Epithelial cell of esophagus (primary cell): ENCODE measurements at regions not wholly inside any gene's neighbourhood (a gene's known extent, or its start where the extent isn't known, plus 50 kb on each side); places are given as distances from the start of the nearest gene placed in this dataset.

Experiments used
- DNase-seq: peaks from one replicate; pipeline ENCODE4 v3.0.0; 2010; ENCODE audit warnings: low read depth
- H3K4me3 ChIP-seq: 2 replicates; pipeline ENCODE4 v1.5.1; 2011; ENCODE audit warnings: mild to moderate bottlenecking, low read length, control low read depth
- CTCF ChIP-seq: IDR thresholded peaks from 2 replicates; pipeline ENCODE4 v1.5.1; 2011; ENCODE audit warnings: low read depth, mild to moderate bottlenecking, low read length, control low read depth, inconsistent platforms; ENCODE audit not compliant: insufficient read depth; ENCODE audit errors: missing control alignments

DNA sequence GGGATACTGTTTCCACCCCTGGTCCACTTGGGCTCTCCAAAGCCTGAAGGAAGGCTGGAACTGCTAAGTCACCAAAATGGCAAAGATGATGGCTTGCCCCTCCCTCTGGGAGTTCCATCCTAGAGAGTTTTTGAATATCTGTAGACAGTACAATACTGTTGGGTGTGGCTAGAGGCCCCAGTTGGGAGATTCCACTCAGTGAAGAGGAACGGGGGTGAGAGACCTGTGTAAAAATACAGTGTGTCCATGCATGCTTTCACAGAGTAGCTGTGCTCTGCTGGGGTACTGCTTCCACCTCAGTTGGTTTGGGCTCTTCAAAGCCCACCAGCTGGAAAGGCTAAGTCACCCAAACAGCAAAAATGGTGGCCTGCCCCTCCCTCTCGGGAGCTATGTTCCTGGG, 109.8 kb upstream of the APOOL start:
- no peak overlapping the region for H3K4me3 ChIP-seq
- DNase-seq = no peak
- TF ChIP-seq CTCF = no peak

- no peak overlapping the region for H3K4me3 ChIP-seq
- DNase-seq = peak; percentile 2
- TF ChIP-seq CTCF = peak; percentile 16
These were observed 96.2 kb upstream of the APOOL start for GRCh38 chrX:84907324-84907968.

DNA sequence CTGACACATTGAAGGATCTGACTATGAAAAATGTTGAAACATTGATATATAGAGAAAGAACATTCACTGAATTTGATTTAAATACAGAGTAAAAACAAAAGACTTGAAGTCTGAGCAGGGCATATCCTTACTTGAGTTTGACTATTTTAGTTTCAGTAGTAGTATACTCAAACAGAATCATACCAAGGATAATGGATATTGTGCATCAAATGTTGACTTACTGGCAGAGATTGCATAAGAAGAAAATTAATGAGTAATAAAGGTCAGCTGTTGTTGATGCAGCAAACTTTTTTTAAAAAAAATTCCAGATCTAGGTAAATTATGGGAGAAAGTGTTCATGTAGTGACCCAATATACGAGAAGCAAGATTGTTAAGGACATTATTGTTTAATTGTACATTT, 94.5 kb upstream of the APOOL start:
- no peak overlapping the region for H3K4me3 ChIP-seq
- no peak for TF ChIP-seq CTCF
- no peak for DNase-seq

DNA sequence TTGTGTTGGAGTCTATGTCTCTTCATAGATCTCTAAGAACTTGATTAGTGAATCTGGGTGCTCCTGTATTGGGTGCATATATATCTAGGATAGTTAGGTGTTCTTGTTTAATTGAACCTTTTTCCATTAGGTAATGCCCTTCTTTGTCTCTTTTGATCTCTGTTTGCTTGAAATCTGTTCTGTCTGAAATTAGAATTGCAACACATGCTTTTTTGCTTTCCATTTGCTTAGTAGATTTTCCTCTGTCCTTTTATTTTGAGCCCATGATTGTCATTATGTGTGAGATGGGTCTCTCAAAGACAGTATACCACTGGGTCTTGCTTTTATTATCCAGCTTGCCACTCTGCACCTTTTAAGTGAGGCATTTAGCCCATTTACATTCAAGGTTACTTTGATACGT, 79.1 kb upstream of the APOOL start:
- no peak for TF ChIP-seq CTCF
- H3K4me3 ChIP-seq = no peak overlapping the region
- DNase-seq = no peak

DNA sequence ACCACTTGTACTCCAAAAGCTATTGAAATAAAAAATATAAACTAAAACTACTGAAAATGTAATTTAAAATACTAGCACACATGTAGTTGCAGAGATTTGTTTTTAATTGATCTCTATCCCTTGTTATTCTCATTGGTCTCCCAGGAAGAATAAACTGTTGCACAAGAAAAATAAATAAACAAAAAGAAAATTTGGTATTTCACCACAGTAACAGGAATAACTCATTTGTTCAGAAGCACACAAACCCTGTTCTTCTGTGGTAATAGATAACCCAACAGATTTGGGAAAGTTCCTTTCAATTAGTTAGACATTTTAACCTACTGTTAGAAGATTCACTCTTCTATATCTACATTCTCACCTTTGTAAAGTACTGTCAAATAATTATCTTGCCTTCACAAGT, 70.9 kb upstream of the APOOL start:
- no peak for TF ChIP-seq CTCF
- no peak overlapping the region for H3K4me3 ChIP-seq
- DNase-seq = no peak

DNA sequence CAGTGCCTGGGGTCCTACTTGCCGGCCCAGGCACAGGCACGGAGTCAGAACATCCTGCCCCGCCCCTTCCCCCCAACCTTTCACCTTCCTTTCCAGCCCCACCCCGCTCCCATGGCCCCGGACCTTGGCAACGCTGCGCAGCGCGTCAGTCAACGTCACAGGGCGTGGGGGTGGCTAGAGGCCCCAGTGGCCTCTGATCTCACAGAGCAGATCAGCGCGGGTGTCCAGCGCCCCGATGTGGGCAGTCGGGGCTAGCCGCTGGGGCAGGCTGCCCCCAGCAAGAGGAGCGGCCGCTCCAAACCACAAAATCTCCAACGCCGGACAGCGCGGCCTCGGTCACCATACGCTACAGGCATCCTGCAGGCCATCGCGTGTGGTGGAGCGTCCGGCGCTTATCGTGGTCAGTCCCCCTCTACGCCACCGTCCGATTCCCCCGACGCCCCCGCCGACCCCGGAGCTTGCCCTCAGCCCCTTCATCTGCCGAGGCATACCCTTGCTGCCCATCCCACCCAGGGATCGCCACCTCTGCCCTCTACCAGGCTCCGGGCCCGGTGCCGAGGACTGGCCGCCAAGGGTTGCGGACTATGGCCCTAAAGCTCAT, 69.6 kb upstream of the APOOL start:
- no peak for DNase-seq
- TF ChIP-seq CTCF = no peak
- H3K4me3 ChIP-seq = no peak overlapping the region
